Endothelial cell of umbilical vein (primary cell): ENCODE measurements at regions not wholly inside any gene's neighbourhood (a gene's known extent, or its start where the extent isn't known, plus 50 kb on each side); places are given as distances from the start of the nearest gene placed in this dataset.

Experiments used
- BruUV-seq: library from RNA; stranded (reverse); fragments of 400-500 nt; replicated peaks from 2 replicates; lab custom pipeline; 2021; lab: Mats Ljungman, UMichigan
- CTCF ChIA-PET: fragments of 300-600, 350-600 bp; sonication (Branson Sonifier 250); formaldehyde crosslinking; loops from one replicate; lab custom pipeline; 2021; ENCODE audit warnings: antibody characterized with exemption, inconsistent platforms; lab: Charles Lee
- POLR2A ChIA-PET: fragments of 300-600, 350-600 bp; sonication (Branson Sonifier 250); formaldehyde crosslinking; loops from one replicate; lab custom pipeline; 2021; ENCODE audit warnings: antibody characterized with exemption, inconsistent platforms; lab: Charles Lee
- DNase-seq: peaks from one replicate; pipeline ENCODE4 v3.0.0-alpha.2; 2011; ENCODE audit warnings: low read depth, low spot score
- FAIRE-seq: peaks from 2 replicates; lab custom pipeline; 2011; peaks lifted over from hg19 to GRCh38; lab: Jason Lieb, UNC
- H2AFZ ChIP-seq: 2 replicates; pipeline ENCODE4 v1.6.0; 2012; ENCODE audit warnings: low read depth, low read length, control low read depth, inconsistent platforms
- H3K27ac ChIP-seq: 2 replicates; pipeline ENCODE4 v1.5.1; 2011; ENCODE audit warnings: low read depth, mild to moderate bottlenecking, control low read depth, low read length, moderate library complexity; ENCODE audit not compliant: insufficient read depth
- H3K27me3 ChIP-seq, 2 experiments: 2 replicates each; pipeline versions ENCODE4 v1.6.0 to v1.6.1; 2011; ENCODE audit warnings: low read length in 2 of 2, mixed read lengths in 1 of 2; ENCODE audit not compliant: control insufficient read depth in 2 of 2, insufficient read depth in 2 of 2
- H3K36me3 ChIP-seq, 2 experiments: 2 replicates in 1 of 2; 3 replicates in 1 of 2; pipeline ENCODE4 v1.5.1; 2011; ENCODE audit warnings: low read length in 2 of 2, mild to moderate bottlenecking in 1 of 2, moderate library complexity in 1 of 2; ENCODE audit not compliant: control insufficient read depth in 2 of 2, insufficient read depth in 2 of 2; ENCODE audit errors: extremely low read depth in 1 of 2
- H3K4me1 ChIP-seq: 3 replicates; pipeline ENCODE4 v1.5.1; 2011; ENCODE audit warnings: mild to moderate bottlenecking, low read length; ENCODE audit not compliant: control insufficient read depth, insufficient read depth; ENCODE audit errors: extremely low read depth
- H3K4me2 ChIP-seq: 2 replicates; pipeline ENCODE4 v1.6.1; 2011; ENCODE audit warnings: low read length, control low read depth, mixed read lengths; ENCODE audit not compliant: insufficient read depth
- H3K4me3 ChIP-seq, 3 experiments: fragments of 200-600 bp in 1 of 3; sonication (generic), shearing (Covaris generic) in 1 of 3; replicated peaks in 1 of 3; 2 replicates each; pipeline ENCODE4 v1.5.1; 2011 to 2016; ENCODE audit warnings: control low read depth in 3 of 3, low read length in 3 of 3, mild to moderate bottlenecking in 2 of 3, inconsistent platforms in 1 of 3, low read depth in 1 of 3, moderate library complexity in 1 of 3; ENCODE audit not compliant: insufficient read depth in 1 of 3
- H3K79me2 ChIP-seq: 2 replicates; pipeline ENCODE4 v1.6.0; 2012; ENCODE audit warnings: low read length, inconsistent platforms; ENCODE audit not compliant: control insufficient read depth, insufficient read depth
- H3K9ac ChIP-seq: replicated peaks from 2 replicates; pipeline ENCODE3; 2011; ENCODE audit warnings: low read length, control low read depth; ENCODE audit not compliant: insufficient read depth; ENCODE audit errors: extremely low read depth
- H3K9me1 ChIP-seq: replicated peaks from 3 replicates; pipeline ENCODE4 v1.6.0; 2011; ENCODE audit warnings: mild to moderate bottlenecking, low read length; ENCODE audit not compliant: control insufficient read depth, insufficient read depth; ENCODE audit errors: extremely low read depth
- H3K9me3 ChIP-seq: replicated peaks from 2 replicates; pipeline ENCODE4 v1.5.1; 2012; ENCODE audit warnings: low read length, inconsistent platforms; ENCODE audit not compliant: control insufficient read depth, insufficient read depth
- H4K20me1 ChIP-seq: replicated peaks from 2 replicates; pipeline ENCODE3; 2011; ENCODE audit warnings: mild to moderate bottlenecking, low read length; ENCODE audit not compliant: control insufficient read depth, insufficient read depth; ENCODE audit errors: extremely low read depth
- CTCF ChIP-seq, 2 donors: IDR thresholded peaks; 1 replicate in 1 of 2; 2 replicates in 1 of 2; pipeline ENCODE4 v1.5.1; 2011; ENCODE audit warnings: low read length in 2 of 2, mild to moderate bottlenecking in 2 of 2, moderate library complexity in 2 of 2, control low read depth in 1 of 2, inconsistent platforms in 1 of 2, low read depth in 1 of 2; ENCODE audit not compliant: insufficient read depth in 1 of 2; ENCODE audit errors: extremely low read depth in 1 of 2
- EZH2 ChIP-seq: IDR thresholded peaks from 2 replicates; pipeline ENCODE4 v1.6.1; 2012; ENCODE audit warnings: borderline replicate concordance, low read depth, mild to moderate bottlenecking, moderate library complexity, low read length, inconsistent platforms; ENCODE audit not compliant: severe bottlenecking
- FOS ChIP-seq: IDR thresholded peaks from 2 replicates; pipeline ENCODE4 v1.6.1; 2011; ENCODE audit warnings: mild to moderate bottlenecking, low read length, moderate library complexity, borderline replicate concordance; ENCODE audit not compliant: insufficient read depth
- GATA2 ChIP-seq: IDR thresholded peaks from 2 replicates; pipeline ENCODE4 v1.7.0; 2011; ENCODE audit warnings: low read depth, mild to moderate bottlenecking, moderate library complexity, mixed read lengths, low read length; ENCODE audit not compliant: insufficient read length, insufficient read depth
- JUN ChIP-seq: IDR thresholded peaks from 2 replicates; pipeline ENCODE4 v1.6.1; 2011; ENCODE audit warnings: borderline replicate concordance, low read depth; ENCODE audit not compliant: insufficient read length, insufficient read depth
- MAX ChIP-seq: IDR thresholded peaks from 2 replicates; pipeline ENCODE4 v1.6.1; 2011; ENCODE audit not compliant: insufficient read depth, insufficient read length
- MYC ChIP-seq: IDR thresholded peaks from one replicate; pipeline ENCODE4 v1.6.1; 2011; ENCODE audit warnings: mild to moderate bottlenecking, low read depth, low read length
- POLR2A ChIP-seq: IDR thresholded peaks from 2 replicates; pipeline ENCODE4 v1.6.1; 2012; ENCODE audit warnings: low read depth, mild to moderate bottlenecking, control low read depth, low read length
- POLR2AphosphoS5 ChIP-seq: IDR thresholded peaks from 2 replicates; pipeline ENCODE4 v1.6.1; 2012; ENCODE audit warnings: low read depth, mild to moderate bottlenecking, control low read depth, low read length, moderate library complexity; ENCODE audit not compliant: insufficient read depth
- dilution Hi-C: fragments of 300-500 bp; cut with MboI; formaldehyde crosslinking; loops from one replicate; pipeline ENCODE4 v1.15.0; 2019; ENCODE audit warnings: low sequenced_read_pairs; ENCODE audit not compliant: extremely low pct_ligation_motif_present
- intact Hi-C: fragments of 100-400 bp; cut with micrococcal nuclease; formaldehyde crosslinking; loops from one replicate; pipeline ENCODE4 v1.10.0; 2022

GRCh38 chr13:103133556-103133955, 67.3 kb upstream of the SLC10A2 start:
- dilution Hi-C loops (no loop called here), intact Hi-C loops (no loop called here)
- Histone ChIP-seq H2AFZ (no peak overlapping the region), H3K9me3 (peaks cover 12% of the 10 kb centered on the region), H3K4me2 (no peak overlapping the region), H3K79me2 (no peaks in the 10 kb centered on the region), H3K36me3 (no peaks in the 10 kb centered on the region), H3K9me1 (no peaks in the 10 kb centered on the region), H3K4me3 (no peak overlapping the region), H3K4me1 (no peaks in the 10 kb centered on the region), H3K27me3 (no peaks in the 10 kb centered on the region), H4K20me1 (no peaks in the 10 kb centered on the region), H3K27ac (no peak overlapping the region), H3K9ac (no peak overlapping the region)
- TF ChIP-seq MAX: no peak
- no peak for TF ChIP-seq GATA2
- no peak for TF ChIP-seq CTCF (IDR thresholded peaks at IDR 0.05; ENCODE audit: extremely low read depth in 1 of 2, insufficient read depth in 1 of 2, low read depth in 1 of 2, low read length in 2 of 2)
- no peak for TF ChIP-seq POLR2AphosphoS5
- TF ChIP-seq POLR2A: no peak
- TF ChIP-seq FOS: no peak
- TF ChIP-seq EZH2: no peak
- no peak for TF ChIP-seq MYC
- TF ChIP-seq JUN: no peak
- no TSS peak for BruUV-seq
- ChIA-PET CTCF (no interaction called here), POLR2A (no interaction called here)
- no peak for FAIRE-seq
- DNase-seq: no peak
